Panc1 (cell line): ENCODE measurements at regions not wholly inside any gene's neighbourhood (a gene's known extent, or its start where the extent isn't known, plus 50 kb on each side); places are given as distances from the start of the nearest gene placed in this dataset.
"Not testable (repeated sequence)": the region's sequence is repeated elsewhere in the genome, so short reads cannot be mapped to it uniquely, and the experiment has no call there.

Source experiments
- ATAC-seq: fragments of 200-7000 bp; cut with Tn5 transposase; 2 replicates; pipeline ENCODE4 v1.9.1; 2020; ENCODE audit warnings: mild to moderate bottlenecking, moderate library complexity
- BruUV-seq: library from RNA; stranded (reverse); fragments of 400-500 nt; replicated peaks from 2 replicates; lab custom pipeline; 2021; lab: Mats Ljungman, UMichigan
- CTCF ChIA-PET: fragments of 300-600 bp; sonication (Branson Sonifier 250); formaldehyde crosslinking; loops from one replicate; lab custom pipeline; 2022; ENCODE audit warnings: antibody characterized with exemption; lab: Charles Lee
- POLR2A ChIA-PET: fragments of 300-600 bp; sonication (Branson Sonifier 250); formaldehyde crosslinking; loops from one replicate; lab custom pipeline; 2022; ENCODE audit warnings: antibody characterized with exemption; lab: Charles Lee
- DNase-seq: peaks from one replicate; pipeline ENCODE4 v3.0.0-alpha.2; 2010; ENCODE audit warnings: low read depth, low spot score
- H3K27ac ChIP-seq: 2 replicates; pipeline ENCODE4 v1.5.1; 2011; ENCODE audit warnings: mild to moderate bottlenecking, low read length, inconsistent platforms
- H3K27me3 ChIP-seq: fragments of 200-500 bp; sonication (Bioruptor generic); 2 replicates; pipeline ENCODE4 v1.6.0; 2014; ENCODE audit warnings: low read length, inconsistent platforms; ENCODE audit not compliant: control insufficient read depth, insufficient read depth
- H3K36me3 ChIP-seq: fragments of 200-500 bp; sonication (Bioruptor generic); 2 replicates; pipeline ENCODE4 v1.5.1; 2014; ENCODE audit warnings: inconsistent platforms, mild to moderate bottlenecking, low read length, moderate library complexity; ENCODE audit not compliant: control insufficient read depth, insufficient read depth
- H3K4me1 ChIP-seq: 2 replicates; pipeline ENCODE4 v1.5.1; 2011; ENCODE audit warnings: inconsistent platforms, mild to moderate bottlenecking, low read length, moderate library complexity; ENCODE audit not compliant: control insufficient read depth, insufficient read depth
- H3K4me3 ChIP-seq, 2 experiments: 2 replicates each; pipeline ENCODE4 v1.5.1; 2011 to 2012; ENCODE audit warnings: low read depth in 2 of 2, low read length in 2 of 2, mild to moderate bottlenecking in 2 of 2, inconsistent platforms in 1 of 2, moderate library complexity in 1 of 2
- H3K9me3 ChIP-seq: fragments of 200-500 bp; sonication (Bioruptor generic); 2 replicates; pipeline ENCODE4 v1.5.1; 2014; ENCODE audit warnings: low read depth, mild to moderate bottlenecking, inconsistent platforms, low read length, moderate library complexity; ENCODE audit not compliant: control insufficient read depth, insufficient read depth
- CTCF ChIP-seq: fragments of 450-650 bp; IDR thresholded peaks from 2 replicates; pipeline ENCODE4 v1.5.1; 2017; ENCODE audit warnings: mild to moderate bottlenecking
- POLR2AphosphoS5 ChIP-seq: IDR thresholded peaks from 2 replicates; pipeline ENCODE4 v1.6.1; 2012; ENCODE audit warnings: mild to moderate bottlenecking, low read depth, low read length, moderate library complexity
- REST ChIP-seq, 2 experiments: IDR thresholded peaks; 2 replicates each; pipeline ENCODE4 v1.6.1; 2011 to 2012; ENCODE audit warnings: low read depth in 2 of 2, control low read depth in 1 of 2, low read length in 1 of 2, mild to moderate bottlenecking in 1 of 2, moderate library complexity in 1 of 2; ENCODE audit not compliant: insufficient read depth in 1 of 2
- SIN3A ChIP-seq: IDR thresholded peaks from 2 replicates; pipeline ENCODE4 v1.6.1; 2012; ENCODE audit warnings: low read depth, mild to moderate bottlenecking, low read length, moderate library complexity, borderline replicate concordance; ENCODE audit not compliant: insufficient read depth
- TCF7L2 ChIP-seq: IDR thresholded peaks from 2 replicates; pipeline ENCODE4 v1.6.1; 2011; ENCODE audit warnings: mild to moderate bottlenecking, low read depth, low read length, inconsistent platforms
- in situ Hi-C: cut with HindIII; loops from 2 replicates; pipeline ENCODE4 v1.10.0; 2016; ENCODE audit warnings: low sequenced_read_pairs, low pct_unique_long_range_greater_than_20kb
- intact Hi-C: fragments of 100-400 bp; cut with micrococcal nuclease; formaldehyde crosslinking; loops from one replicate; pipeline ENCODE4 v1.10.0; 2022; ENCODE audit not compliant: unreplicated experiment

- TF ChIP-seq SIN3A = no peak
- no peak for TF ChIP-seq TCF7L2
- no peak for TF ChIP-seq CTCF
- no peak for TF ChIP-seq POLR2AphosphoS5
- TF ChIP-seq REST (IDR thresholded peaks at IDR 0.05; ENCODE audit: insufficient read depth in 1 of 2, low read depth in 2 of 2, low read length in 1 of 2) = no peak
- BruUV-seq = no TSS peak
Measured at GRCh38 chr10:26365681-26366358, 72.3 kb upstream of the APBB1IP start.

GRCh38 chr10:26367035-26367434, 71.1 kb upstream of the APBB1IP start:
- H3K4me3 ChIP-seq, H3K27ac ChIP-seq, CTCF ChIA-PET, BruUV-seq, DNase-seq, in situ Hi-C loops, H3K9me3 ChIP-seq, POLR2A ChIA-PET, H3K4me1 ChIP-seq, intact Hi-C loops, H3K36me3 ChIP-seq, ATAC-seq, H3K27me3 ChIP-seq: not testable (repeated sequence)

More at GRCh38 chr10:26365681-26366358, 72.3 kb upstream of the APBB1IP start:
- ATAC-seq (no peak), DNase-seq (no peak)
- Histone ChIP-seq H3K27ac (no peak overlapping the region), H3K4me1 (no peaks in the 10 kb centered on the region), H3K27me3 (no peaks in the 10 kb centered on the region), H3K9me3 (no peaks in the 10 kb centered on the region), H3K4me3 (no peak overlapping the region), H3K36me3 (no peaks in the 10 kb centered on the region)
- intact Hi-C loops = no loop called here
- ChIA-PET CTCF (no interaction called here), POLR2A (no interaction called here)
- in situ Hi-C loops = no loop called here

GRCh38 chr10:26367771-26368170, 70.4 kb upstream of the APBB1IP start:
- no peak for ATAC-seq

More at GRCh38 chr10:26367771-26368170, 70.4 kb upstream of the APBB1IP start:
- in situ Hi-C loops = no loop called here
- Histone ChIP-seq H3K27me3 (no peaks in the 10 kb centered on the region), H3K9me3 (no peaks in the 10 kb centered on the region), H3K4me1 (no peaks in the 10 kb centered on the region), H3K4me3 (no peak overlapping the region), H3K36me3 (no peaks in the 10 kb centered on the region), H3K27ac (no peak overlapping the region)
- DNase-seq = no peak
- intact Hi-C loops = no loop called here
- POLR2A ChIA-PET = interaction anchor here (0.8 kb wide), 1 partner anchor 276 kb away, joined by 9 read pairs; no protein-coding TSS in a partner anchor
- no TSS peak for BruUV-seq
- TF ChIP-seq REST (IDR thresholded peaks at IDR 0.05; ENCODE audit: insufficient read depth in 1 of 2, low read depth in 2 of 2, low read length in 1 of 2) = peak; percentile 84 to 85
- TF ChIP-seq CTCF = no peak
- TF ChIP-seq SIN3A = no peak
- CTCF ChIA-PET = interaction anchor here (0.7 kb wide), 1 partner anchor 517 kb away, joined by 3 read pairs; no protein-coding TSS in a partner anchor
